Upper lobe of left lung (tissue), 4 donors: ENCODE measurements at regions not wholly inside any gene's neighbourhood (a gene's known extent, or its start where the extent isn't known, plus 50 kb on each side); places are given as distances from the start of the nearest gene placed in this dataset.

Experiments used
- POLR2A ChIP-seq, 4 donors: fragments of 450-650 bp; IDR thresholded peaks; one replicate each; pipeline ENCODE4 v1.5.1; 2016 to 2017; ENCODE audit warnings: antibody characterized with exemption in 4 of 4, mild to moderate bottlenecking in 2 of 4
- POLR2AphosphoS5 ChIP-seq, 2 donors: sonication (generic); formaldehyde crosslinking; IDR thresholded peaks; one replicate each; pipeline ENCODE4 v1.5.1; 2017; ENCODE audit warnings: antibody characterized with exemption in 2 of 2
- TF ChIP-seq, protein P1 (sequence below), 6 experiments: fragments of 450-650 bp in 4 of 6; fragments of 200-600 bp in 2 of 6; sonication (generic) in 2 of 6; IDR thresholded peaks; one replicate each; pipeline ENCODE4 v1.5.1; 2016 to 2019; ENCODE audit warnings: antibody characterized with exemption in 6 of 6

DNA sequence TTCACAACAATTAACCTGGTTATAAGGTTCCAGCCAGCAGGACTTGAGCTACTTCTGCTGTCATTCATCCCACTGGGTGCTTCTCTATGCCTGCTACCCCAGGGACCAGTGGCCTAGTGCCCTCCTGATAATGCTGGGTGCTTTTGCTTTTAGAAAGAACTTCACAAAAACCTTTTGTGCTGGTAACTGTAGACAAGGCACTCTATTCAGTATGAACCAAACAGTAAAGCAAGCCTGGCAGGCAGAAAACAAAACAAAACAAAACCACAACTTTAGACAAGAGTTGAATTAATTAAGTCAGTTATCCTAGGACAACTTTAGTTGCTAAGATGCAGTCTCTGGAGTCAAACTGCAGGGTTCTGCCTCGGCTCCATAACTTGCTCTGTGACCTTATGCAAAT lies 61.9 kb upstream of the ADGRL2 start:
- TF ChIP-seq, protein P1, sequence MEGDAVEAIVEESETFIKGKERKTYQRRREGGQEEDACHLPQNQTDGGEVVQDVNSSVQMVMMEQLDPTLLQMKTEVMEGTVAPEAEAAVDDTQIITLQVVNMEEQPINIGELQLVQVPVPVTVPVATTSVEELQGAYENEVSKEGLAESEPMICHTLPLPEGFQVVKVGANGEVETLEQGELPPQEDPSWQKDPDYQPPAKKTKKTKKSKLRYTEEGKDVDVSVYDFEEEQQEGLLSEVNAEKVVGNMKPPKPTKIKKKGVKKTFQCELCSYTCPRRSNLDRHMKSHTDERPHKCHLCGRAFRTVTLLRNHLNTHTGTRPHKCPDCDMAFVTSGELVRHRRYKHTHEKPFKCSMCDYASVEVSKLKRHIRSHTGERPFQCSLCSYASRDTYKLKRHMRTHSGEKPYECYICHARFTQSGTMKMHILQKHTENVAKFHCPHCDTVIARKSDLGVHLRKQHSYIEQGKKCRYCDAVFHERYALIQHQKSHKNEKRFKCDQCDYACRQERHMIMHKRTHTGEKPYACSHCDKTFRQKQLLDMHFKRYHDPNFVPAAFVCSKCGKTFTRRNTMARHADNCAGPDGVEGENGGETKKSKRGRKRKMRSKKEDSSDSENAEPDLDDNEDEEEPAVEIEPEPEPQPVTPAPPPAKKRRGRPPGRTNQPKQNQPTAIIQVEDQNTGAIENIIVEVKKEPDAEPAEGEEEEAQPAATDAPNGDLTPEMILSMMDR (IDR thresholded peaks at IDR 0.05) = no peak
- no peak for TF ChIP-seq POLR2A (IDR thresholded peaks at IDR 0.05)
- no peak for TF ChIP-seq POLR2AphosphoS5 (IDR thresholded peaks at IDR 0.05)
